Endothelial cell of umbilical vein (primary cell): ENCODE measurements at regions not wholly inside any gene's neighbourhood (a gene's known extent, or its start where the extent isn't known, plus 50 kb on each side); places are given as distances from the start of the nearest gene placed in this dataset.

Experiments
- BruUV-seq: library from RNA; stranded (reverse); fragments of 400-500 nt; replicated peaks from 2 replicates; lab custom pipeline; 2021; lab: Mats Ljungman, UMichigan
- CTCF ChIA-PET: fragments of 300-600, 350-600 bp; sonication (Branson Sonifier 250); formaldehyde crosslinking; loops from one replicate; lab custom pipeline; 2021; ENCODE audit warnings: antibody characterized with exemption, inconsistent platforms; lab: Charles Lee
- POLR2A ChIA-PET: fragments of 300-600, 350-600 bp; sonication (Branson Sonifier 250); formaldehyde crosslinking; loops from one replicate; lab custom pipeline; 2021; ENCODE audit warnings: antibody characterized with exemption, inconsistent platforms; lab: Charles Lee
- DNase-seq: peaks from one replicate; pipeline ENCODE4 v3.0.0-alpha.2; 2011; ENCODE audit warnings: low read depth, low spot score
- FAIRE-seq: peaks from 2 replicates; lab custom pipeline; 2011; peaks lifted over from hg19 to GRCh38; lab: Jason Lieb, UNC
- H2AFZ ChIP-seq: 2 replicates; pipeline ENCODE4 v1.6.0; 2012; ENCODE audit warnings: low read depth, low read length, control low read depth, inconsistent platforms
- H3K27ac ChIP-seq: 2 replicates; pipeline ENCODE4 v1.5.1; 2011; ENCODE audit warnings: low read depth, mild to moderate bottlenecking, control low read depth, low read length, moderate library complexity; ENCODE audit not compliant: insufficient read depth
- H3K27me3 ChIP-seq, 2 experiments: 2 replicates each; pipeline versions ENCODE4 v1.6.0 to v1.6.1; 2011; ENCODE audit warnings: low read length in 2 of 2, mixed read lengths in 1 of 2; ENCODE audit not compliant: control insufficient read depth in 2 of 2, insufficient read depth in 2 of 2
- H3K36me3 ChIP-seq, 2 experiments: 2 replicates in 1 of 2; 3 replicates in 1 of 2; pipeline ENCODE4 v1.5.1; 2011; ENCODE audit warnings: low read length in 2 of 2, mild to moderate bottlenecking in 1 of 2, moderate library complexity in 1 of 2; ENCODE audit not compliant: control insufficient read depth in 2 of 2, insufficient read depth in 2 of 2; ENCODE audit errors: extremely low read depth in 1 of 2
- H3K4me1 ChIP-seq: 3 replicates; pipeline ENCODE4 v1.5.1; 2011; ENCODE audit warnings: mild to moderate bottlenecking, low read length; ENCODE audit not compliant: control insufficient read depth, insufficient read depth; ENCODE audit errors: extremely low read depth
- H3K4me2 ChIP-seq: 2 replicates; pipeline ENCODE4 v1.6.1; 2011; ENCODE audit warnings: low read length, control low read depth, mixed read lengths; ENCODE audit not compliant: insufficient read depth
- H3K4me3 ChIP-seq, 3 experiments: fragments of 200-600 bp in 1 of 3; sonication (generic), shearing (Covaris generic) in 1 of 3; replicated peaks in 1 of 3; 2 replicates each; pipeline ENCODE4 v1.5.1; 2011 to 2016; ENCODE audit warnings: control low read depth in 3 of 3, low read length in 3 of 3, mild to moderate bottlenecking in 2 of 3, inconsistent platforms in 1 of 3, low read depth in 1 of 3, moderate library complexity in 1 of 3; ENCODE audit not compliant: insufficient read depth in 1 of 3
- H3K79me2 ChIP-seq: 2 replicates; pipeline ENCODE4 v1.6.0; 2012; ENCODE audit warnings: low read length, inconsistent platforms; ENCODE audit not compliant: control insufficient read depth, insufficient read depth
- H3K9ac ChIP-seq: replicated peaks from 2 replicates; pipeline ENCODE3; 2011; ENCODE audit warnings: low read length, control low read depth; ENCODE audit not compliant: insufficient read depth; ENCODE audit errors: extremely low read depth
- H3K9me1 ChIP-seq: replicated peaks from 3 replicates; pipeline ENCODE4 v1.6.0; 2011; ENCODE audit warnings: mild to moderate bottlenecking, low read length; ENCODE audit not compliant: control insufficient read depth, insufficient read depth; ENCODE audit errors: extremely low read depth
- H3K9me3 ChIP-seq: replicated peaks from 2 replicates; pipeline ENCODE4 v1.5.1; 2012; ENCODE audit warnings: low read length, inconsistent platforms; ENCODE audit not compliant: control insufficient read depth, insufficient read depth
- H4K20me1 ChIP-seq: replicated peaks from 2 replicates; pipeline ENCODE3; 2011; ENCODE audit warnings: mild to moderate bottlenecking, low read length; ENCODE audit not compliant: control insufficient read depth, insufficient read depth; ENCODE audit errors: extremely low read depth
- EZH2 ChIP-seq: IDR thresholded peaks from 2 replicates; pipeline ENCODE4 v1.6.1; 2012; ENCODE audit warnings: borderline replicate concordance, low read depth, mild to moderate bottlenecking, moderate library complexity, low read length, inconsistent platforms; ENCODE audit not compliant: severe bottlenecking
- FOS ChIP-seq: IDR thresholded peaks from 2 replicates; pipeline ENCODE4 v1.6.1; 2011; ENCODE audit warnings: mild to moderate bottlenecking, low read length, moderate library complexity, borderline replicate concordance; ENCODE audit not compliant: insufficient read depth
- GATA2 ChIP-seq: IDR thresholded peaks from 2 replicates; pipeline ENCODE4 v1.7.0; 2011; ENCODE audit warnings: low read depth, mild to moderate bottlenecking, moderate library complexity, mixed read lengths, low read length; ENCODE audit not compliant: insufficient read length, insufficient read depth
- JUN ChIP-seq: IDR thresholded peaks from 2 replicates; pipeline ENCODE4 v1.6.1; 2011; ENCODE audit warnings: borderline replicate concordance, low read depth; ENCODE audit not compliant: insufficient read length, insufficient read depth
- MAX ChIP-seq: IDR thresholded peaks from 2 replicates; pipeline ENCODE4 v1.6.1; 2011; ENCODE audit not compliant: insufficient read depth, insufficient read length
- MYC ChIP-seq: IDR thresholded peaks from one replicate; pipeline ENCODE4 v1.6.1; 2011; ENCODE audit warnings: mild to moderate bottlenecking, low read depth, low read length
- POLR2A ChIP-seq: IDR thresholded peaks from 2 replicates; pipeline ENCODE4 v1.6.1; 2012; ENCODE audit warnings: low read depth, mild to moderate bottlenecking, control low read depth, low read length
- POLR2AphosphoS5 ChIP-seq: IDR thresholded peaks from 2 replicates; pipeline ENCODE4 v1.6.1; 2012; ENCODE audit warnings: low read depth, mild to moderate bottlenecking, control low read depth, low read length, moderate library complexity; ENCODE audit not compliant: insufficient read depth
- dilution Hi-C: fragments of 300-500 bp; cut with MboI; formaldehyde crosslinking; loops from one replicate; pipeline ENCODE4 v1.15.0; 2019; ENCODE audit warnings: low sequenced_read_pairs; ENCODE audit not compliant: extremely low pct_ligation_motif_present
- intact Hi-C: fragments of 100-400 bp; cut with micrococcal nuclease; formaldehyde crosslinking; loops from one replicate; pipeline ENCODE4 v1.10.0; 2022
- TF ChIP-seq, protein P1 (sequence below), 2 donors: IDR thresholded peaks; 1 replicate in 1 of 2; 2 replicates in 1 of 2; pipeline ENCODE4 v1.5.1; 2011; ENCODE audit warnings: low read length in 2 of 2, mild to moderate bottlenecking in 2 of 2, moderate library complexity in 2 of 2, control low read depth in 1 of 2, inconsistent platforms in 1 of 2, low read depth in 1 of 2; ENCODE audit not compliant: insufficient read depth in 1 of 2; ENCODE audit errors: extremely low read depth in 1 of 2

GRCh38 chrX:39125834-39126233 is 324.6 kb downstream of the MID1IP1 start:
- dilution Hi-C loops: no loop called here

More at GRCh38 chrX:39125834-39126233, 324.6 kb downstream of the MID1IP1 start:
- POLR2A ChIA-PET: no interaction called here
- H3K4me1 ChIP-seq: no peaks in the 10 kb centered on the region
- no peak overlapping the region for H3K4me2 ChIP-seq
- no peak overlapping the region for H3K27ac ChIP-seq
- intact Hi-C loops: no loop called here
- FAIRE-seq (no peak), DNase-seq (no peak)
- no peak overlapping the region for H3K9ac ChIP-seq
- H2AFZ ChIP-seq: no peak overlapping the region
- no TSS peak for BruUV-seq
- no peaks in the 10 kb centered on the region for H3K79me2 ChIP-seq
- no peaks in the 10 kb centered on the region for H3K36me3 ChIP-seq
- H3K9me3 ChIP-seq: no peaks in the 10 kb centered on the region
- no peaks in the 10 kb centered on the region for H4K20me1 ChIP-seq
- no peaks in the 10 kb centered on the region for H3K27me3 ChIP-seq
- H3K4me3 ChIP-seq: no peak overlapping the region
- no peaks in the 10 kb centered on the region for H3K9me1 ChIP-seq
- CTCF ChIA-PET: no interaction called here
- no peak for TF ChIP-seq FOS
- TF ChIP-seq EZH2: no peak
- TF ChIP-seq MAX: no peak
- TF ChIP-seq GATA2: no peak
- TF ChIP-seq JUN: no peak
- TF ChIP-seq POLR2A: no peak
- TF ChIP-seq, protein P1, sequence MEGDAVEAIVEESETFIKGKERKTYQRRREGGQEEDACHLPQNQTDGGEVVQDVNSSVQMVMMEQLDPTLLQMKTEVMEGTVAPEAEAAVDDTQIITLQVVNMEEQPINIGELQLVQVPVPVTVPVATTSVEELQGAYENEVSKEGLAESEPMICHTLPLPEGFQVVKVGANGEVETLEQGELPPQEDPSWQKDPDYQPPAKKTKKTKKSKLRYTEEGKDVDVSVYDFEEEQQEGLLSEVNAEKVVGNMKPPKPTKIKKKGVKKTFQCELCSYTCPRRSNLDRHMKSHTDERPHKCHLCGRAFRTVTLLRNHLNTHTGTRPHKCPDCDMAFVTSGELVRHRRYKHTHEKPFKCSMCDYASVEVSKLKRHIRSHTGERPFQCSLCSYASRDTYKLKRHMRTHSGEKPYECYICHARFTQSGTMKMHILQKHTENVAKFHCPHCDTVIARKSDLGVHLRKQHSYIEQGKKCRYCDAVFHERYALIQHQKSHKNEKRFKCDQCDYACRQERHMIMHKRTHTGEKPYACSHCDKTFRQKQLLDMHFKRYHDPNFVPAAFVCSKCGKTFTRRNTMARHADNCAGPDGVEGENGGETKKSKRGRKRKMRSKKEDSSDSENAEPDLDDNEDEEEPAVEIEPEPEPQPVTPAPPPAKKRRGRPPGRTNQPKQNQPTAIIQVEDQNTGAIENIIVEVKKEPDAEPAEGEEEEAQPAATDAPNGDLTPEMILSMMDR (IDR thresholded peaks at IDR 0.05; ENCODE audit: extremely low read depth in 1 of 2, insufficient read depth in 1 of 2, low read depth in 1 of 2, low read length in 2 of 2): no peak
- no peak for TF ChIP-seq MYC
- TF ChIP-seq POLR2AphosphoS5: no peak
